GM21786 (cell line): ENCODE measurements at regions not wholly inside any gene's neighbourhood (a gene's known extent, or its start where the extent isn't known, plus 50 kb on each side); places are given as distances from the start of the nearest gene placed in this dataset.
"Not testable (repeated sequence)": the region's sequence is repeated elsewhere in the genome, so short reads cannot be mapped to it uniquely, and the experiment has no call there.

ENCODE experiments used
- ATAC-seq: cut with Tn5 transposase; IDR thresholded peaks from one replicate; pipeline ENCODE4 v1.9.1; 2021; ENCODE audit not compliant: unreplicated experiment

- ATAC-seq, result no peak
Observed at GRCh38 chr22:25449781-25450317, 114.6 kb upstream of the GRK3 start.

DNA sequence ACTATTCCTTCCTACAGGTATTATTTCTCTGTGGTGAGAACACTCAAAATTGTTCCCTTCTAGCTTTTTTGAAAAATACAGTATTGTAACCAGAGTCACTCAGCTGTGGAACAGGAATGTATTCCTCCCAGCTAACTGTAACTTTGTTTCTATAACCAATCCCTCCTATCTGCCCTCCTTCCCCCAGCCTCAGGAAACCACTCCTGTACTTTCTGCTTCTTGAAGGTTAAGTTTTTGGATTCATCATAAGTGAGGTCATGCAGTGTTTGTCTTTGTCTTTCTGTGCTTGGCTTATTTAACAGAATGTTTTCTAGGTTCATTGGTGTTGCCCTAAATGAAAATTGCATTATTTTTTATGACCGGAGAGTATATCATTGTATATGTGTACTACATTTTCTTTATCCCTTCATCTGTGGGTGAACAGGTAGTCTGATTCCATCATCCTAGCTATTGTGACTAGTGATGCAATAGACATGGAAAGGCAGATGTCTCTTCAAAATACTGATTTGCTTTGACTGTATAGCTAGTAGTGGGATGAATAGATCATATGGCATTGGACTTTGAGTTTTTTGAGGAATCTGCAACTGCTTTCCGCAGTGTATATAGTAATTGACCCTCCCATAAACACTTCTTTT lies 112.9 kb upstream of the GRK3 start:
- no peak for ATAC-seq

- no peak for ATAC-seq
Observed at GRCh38 chr22:25452116-25452700, 112.3 kb upstream of the GRK3 start.

GRCh38 chr22:25453058-25453457 lies 111.4 kb upstream of the GRK3 start:
- ATAC-seq, result no peak

DNA sequence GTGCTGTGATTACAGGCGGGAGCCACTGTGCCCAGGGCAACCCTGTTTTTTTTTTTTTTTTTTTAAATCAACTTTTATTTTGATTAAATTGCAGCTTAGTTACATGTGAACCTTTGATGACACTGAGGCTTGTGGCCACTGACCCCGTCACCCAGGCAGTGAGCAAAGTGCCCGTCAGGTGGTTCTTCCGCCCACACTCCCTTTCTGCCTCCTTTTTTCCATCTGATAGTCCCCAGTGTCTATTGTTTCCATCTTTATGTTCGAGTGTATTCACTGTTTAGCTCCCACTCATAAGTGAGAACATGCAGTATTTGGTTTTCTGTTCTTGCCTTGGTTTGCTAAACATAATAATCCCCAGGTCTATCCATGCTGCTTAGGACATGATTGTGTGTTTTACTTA lies 110.9 kb upstream of the GRK3 start:
- ATAC-seq, result no peak

DNA sequence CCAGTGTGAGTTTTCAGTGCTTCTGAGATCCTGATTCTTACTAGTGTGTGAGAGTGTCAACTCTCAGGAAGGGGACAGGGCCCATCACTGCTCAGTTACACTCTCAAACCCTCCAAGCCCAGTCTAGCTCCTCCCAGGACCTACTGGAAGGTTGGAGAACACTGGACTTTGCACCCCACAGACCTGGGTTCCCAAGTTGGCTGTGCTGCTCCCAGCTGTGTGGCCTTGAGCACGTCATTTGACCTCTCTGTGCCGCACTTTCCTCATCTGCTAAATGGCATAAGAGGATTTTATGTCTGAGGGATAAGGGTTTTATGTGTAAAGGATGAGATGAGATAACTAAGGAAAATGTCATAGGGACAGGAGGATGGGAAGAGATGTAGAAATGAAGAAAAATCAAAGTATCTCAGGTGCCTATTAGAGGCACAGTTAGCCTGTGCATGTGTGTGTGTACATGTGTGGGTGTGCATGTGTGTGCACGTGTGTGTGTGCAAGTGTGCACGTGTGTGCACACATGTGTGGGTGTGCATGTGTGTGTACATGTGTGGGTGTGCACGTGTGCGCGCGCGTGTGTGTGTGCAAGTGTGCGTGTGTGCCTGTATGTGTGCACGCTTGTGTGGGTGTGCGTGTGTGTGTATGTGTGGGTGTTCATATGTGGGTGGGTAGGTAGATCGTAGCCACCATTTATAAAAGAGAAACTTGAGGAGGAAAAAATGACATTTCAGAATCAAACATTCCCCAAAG lies 108.0 kb upstream of the GRK3 start:
- ATAC-seq, result not testable (repeated sequence)

DNA sequence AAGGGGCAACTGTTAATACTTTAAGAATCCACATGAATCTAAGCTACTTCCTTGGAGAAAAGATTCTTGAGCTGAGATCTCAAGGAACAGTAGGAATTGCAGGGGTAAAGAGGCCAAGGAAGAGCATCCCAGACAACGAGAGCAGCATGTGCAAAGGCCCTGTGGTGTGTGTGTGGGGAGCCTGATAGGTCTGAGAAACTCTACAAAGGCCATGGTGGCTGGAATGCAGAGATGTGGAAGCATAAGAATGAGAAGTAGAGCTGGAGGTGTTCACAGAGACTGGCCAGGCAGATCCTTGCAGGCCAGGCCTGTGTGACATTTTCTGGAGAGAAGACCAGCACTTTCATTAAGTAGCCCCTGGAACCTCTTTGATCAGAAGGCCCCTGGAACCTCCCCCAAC lies 105.8 kb upstream of the GRK3 start:
- ATAC-seq, result not testable (repeated sequence)

DNA sequence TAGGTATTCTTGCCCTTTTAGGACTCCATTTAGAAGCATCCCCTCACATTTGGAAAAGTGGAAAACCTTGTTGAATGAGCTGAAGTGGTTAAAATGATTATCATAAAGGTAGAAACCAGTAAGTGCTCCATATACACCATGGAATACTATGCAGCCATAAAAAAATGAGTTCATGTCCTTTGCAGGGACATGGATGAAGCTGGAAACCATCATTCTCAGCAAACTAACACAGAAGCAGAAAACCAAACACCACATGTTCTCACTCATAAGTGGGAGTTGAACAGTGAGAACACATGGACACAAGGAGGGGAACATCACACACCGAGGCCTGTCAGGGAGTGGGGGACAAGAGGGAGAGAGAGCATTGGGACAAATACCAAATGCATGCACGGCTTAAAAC lies 103.8 kb upstream of the GRK3 start:
- ATAC-seq, result not testable (repeated sequence)

DNA sequence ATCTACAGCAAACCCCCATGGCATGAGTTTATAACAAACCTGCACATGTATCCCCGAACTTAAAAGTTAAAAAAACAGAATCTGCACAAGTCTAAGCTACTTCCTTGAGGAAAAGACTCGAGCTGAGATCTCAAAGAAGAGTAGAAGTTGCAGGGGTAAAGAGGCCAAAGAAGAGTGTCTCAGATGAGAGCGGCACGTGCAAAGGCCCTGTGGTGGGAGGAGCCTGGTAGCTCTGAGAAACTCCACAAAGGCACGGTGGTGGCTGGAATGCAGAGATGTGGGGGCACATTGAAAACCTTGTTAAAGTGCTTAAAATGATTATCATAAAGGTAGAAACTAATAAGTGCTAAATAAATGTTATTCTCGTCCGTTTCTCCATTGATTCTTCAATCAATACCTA lies 103.2 kb upstream of the GRK3 start:
- no peak for ATAC-seq

DNA sequence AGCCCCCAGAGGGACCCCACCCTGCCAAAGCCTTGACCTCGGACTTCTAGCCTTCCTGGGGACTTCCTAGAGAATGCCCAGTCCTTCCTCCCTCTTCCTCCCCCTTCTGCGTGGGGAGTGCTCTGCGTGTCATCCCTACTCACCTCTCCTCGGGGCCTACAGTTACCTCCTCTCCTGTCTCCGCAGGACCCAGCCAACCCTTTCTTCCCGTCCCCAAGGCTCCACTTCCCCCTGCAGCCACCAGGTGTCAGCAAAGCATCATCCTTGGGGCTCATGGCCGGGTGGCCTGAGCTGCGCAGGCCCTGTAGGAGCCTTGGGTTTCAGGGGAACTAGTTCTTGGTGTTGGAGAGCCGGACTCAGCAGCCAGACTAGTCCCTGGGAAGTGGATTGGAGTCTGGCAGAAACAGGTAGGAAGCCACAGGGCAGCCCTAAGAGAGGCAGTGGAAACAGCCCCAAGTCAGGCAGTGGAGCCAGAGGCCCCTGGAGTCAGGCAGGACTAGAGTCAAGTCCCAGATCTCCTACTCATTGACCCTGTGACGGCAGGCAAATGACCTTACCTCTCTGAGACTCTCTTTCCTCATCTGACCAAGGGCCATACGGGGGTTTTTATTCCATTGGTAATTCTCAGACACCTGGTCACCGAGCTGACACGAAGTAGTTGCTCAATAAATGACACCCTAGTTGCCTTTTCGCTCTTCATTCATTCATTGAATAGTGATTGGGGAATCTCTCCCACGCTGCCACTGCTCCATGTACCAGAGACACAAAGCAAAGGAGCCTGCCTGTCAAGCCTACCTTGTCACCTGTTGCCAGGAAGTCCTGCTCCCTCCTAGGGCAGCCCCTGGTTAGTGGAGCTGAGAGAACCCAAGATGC lies 101.8 kb upstream of the GRK3 start:
- ATAC-seq, result not testable (repeated sequence)

- not testable (repeated sequence) for ATAC-seq
Observed at GRCh38 chr22:25463347-25463628, 101.2 kb upstream of the GRK3 start.

GRCh38 chr22:25464326-25464725 lies 100.1 kb upstream of the GRK3 start:
- ATAC-seq, result not testable (repeated sequence)

GRCh38 chr22:25465949-25466348 lies 98.5 kb upstream of the GRK3 start:
- ATAC-seq, result no peak

GRCh38 chr22:25472382-25472781 lies 92.1 kb upstream of the GRK3 start:
- ATAC-seq, result no peak

DNA sequence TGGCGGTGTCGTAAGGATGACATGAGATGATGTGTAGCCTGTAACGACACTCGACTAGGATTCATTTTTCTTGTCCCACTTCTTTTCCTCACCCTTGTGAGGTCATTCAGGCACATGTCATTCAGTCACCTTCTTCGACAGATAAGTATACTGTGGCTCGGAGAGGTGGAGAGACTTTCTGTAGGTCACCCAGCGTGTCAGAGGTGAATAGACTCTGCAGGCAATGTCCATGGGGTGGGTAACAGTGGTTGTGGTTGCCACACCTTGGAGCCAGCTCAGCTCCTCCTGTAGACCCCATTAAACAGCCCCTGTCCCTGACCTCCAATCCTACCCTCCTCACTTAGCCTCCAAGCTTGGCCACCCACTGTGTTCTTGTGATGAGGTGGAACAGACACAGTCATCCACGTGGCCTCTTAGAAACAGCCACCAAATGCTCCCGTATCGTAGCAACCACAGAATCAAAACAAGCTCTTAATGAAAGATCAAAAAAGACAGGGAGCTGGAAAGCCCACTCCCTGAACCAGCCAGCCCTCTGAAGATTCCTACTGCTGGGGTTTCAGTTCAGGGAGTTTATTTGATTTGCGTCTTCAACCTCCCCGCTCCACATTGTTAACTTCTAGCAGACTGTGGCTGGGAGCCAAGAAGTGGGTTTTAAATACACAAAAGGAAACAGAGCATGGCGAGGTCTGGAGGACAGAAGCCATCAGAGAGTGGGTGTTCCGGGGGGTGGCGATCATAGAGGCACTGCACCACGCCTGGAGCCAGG lies 89.0 kb upstream of the GRK3 start:
- ATAC-seq, result no peak

- no peak for ATAC-seq
Observed at GRCh38 chr22:25477358-25477757, 87.1 kb upstream of the GRK3 start.

- ATAC-seq, result no peak
Observed at GRCh38 chr22:25478111-25478510, 86.4 kb upstream of the GRK3 start.

DNA sequence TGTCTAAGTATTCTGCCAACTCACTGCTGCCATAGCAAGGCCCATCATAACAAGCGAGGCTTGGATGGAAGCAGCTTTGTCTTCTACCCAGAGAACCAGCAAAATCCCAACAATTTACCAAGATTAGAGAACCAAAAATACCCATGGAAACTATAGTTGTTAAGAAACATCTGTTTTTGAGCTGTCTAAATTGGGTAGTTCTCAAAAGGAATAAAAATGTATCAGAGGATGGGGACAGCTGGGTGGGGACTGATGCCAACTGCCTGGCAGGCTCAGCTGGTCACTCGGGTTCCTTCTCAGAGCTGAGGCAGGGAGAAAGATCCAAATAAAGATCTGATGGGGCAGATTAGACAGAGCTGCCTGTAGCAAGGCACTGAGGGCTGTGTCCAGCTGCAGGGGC lies 85.9 kb upstream of the GRK3 start:
- ATAC-seq, result no peak

- not testable (repeated sequence) for ATAC-seq
Observed at GRCh38 chr22:25480868-25481267, 83.6 kb upstream of the GRK3 start.

- ATAC-seq, result no peak
Observed at GRCh38 chr22:25482091-25482760, 82.2 kb upstream of the GRK3 start.
